ENCODE measurements at regions not wholly inside any gene's neighbourhood (a gene's known extent, or its start where the extent isn't known, plus 50 kb on each side); places are given as distances from the start of the nearest gene placed in this dataset.

DNA sequence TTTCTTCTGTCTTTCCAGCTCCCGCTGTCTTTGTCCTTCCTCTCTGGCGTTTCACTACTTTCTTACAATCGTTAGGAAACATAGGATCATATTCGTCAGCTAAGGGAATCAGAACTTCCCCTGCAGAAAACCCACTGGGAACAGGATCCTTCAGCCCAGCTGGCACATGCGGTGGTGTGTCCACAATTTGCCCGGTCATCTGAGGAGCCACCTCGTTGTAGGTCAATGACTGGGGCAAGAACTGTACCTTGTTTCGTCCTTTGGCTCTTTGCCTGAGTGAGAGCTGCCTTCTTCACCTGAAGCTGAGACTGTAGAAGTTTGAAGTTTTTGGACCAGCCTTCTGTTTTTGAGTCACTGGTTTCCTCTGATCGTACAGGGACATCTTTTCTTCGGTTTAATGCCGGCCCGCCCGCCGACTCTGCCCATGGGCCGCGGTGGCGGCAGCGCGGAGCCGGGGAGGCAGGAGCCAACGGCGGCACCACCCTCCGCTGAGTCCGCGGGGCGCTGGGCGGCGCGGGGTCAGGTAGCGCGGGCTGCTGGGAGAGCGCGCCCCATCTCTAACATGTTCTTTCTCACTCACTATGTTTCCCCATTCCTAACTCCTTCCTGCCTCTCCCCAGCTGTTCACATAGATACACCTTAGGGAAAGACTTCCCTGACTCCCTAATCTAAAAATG lies 214.1 kb upstream of the NANOGP8 start:
- no peak overlapping the region for H3K4me2 ChIP-seq (ENCODE audit: insufficient read depth, insufficient read length, low read length)
- no peaks in the 10 kb centered on the region for H3K4me1 Mint-ChIP-seq
- no CpG with 5 or more reads among the region's 33 CpGs for WGBS (ENCODE audit: extremely low coverage, insufficient read length, low lambda C conversion rate)

More for the DNA sequence above, 214.1 kb upstream of the NANOGP8 start:
- Histone ChIP-seq H3K14ac (ENCODE audit: insufficient read depth, low read length) (no peak overlapping the region), H3K27me3 (ENCODE audit: insufficient read depth, low read length) (no peaks in the 10 kb centered on the region), H4K20me1 (ENCODE audit: control insufficient read depth, insufficient read depth, insufficient read length) (no peaks in the 10 kb centered on the region), H2BK12ac (ENCODE audit: insufficient read length, low read depth, low read length) (no peak overlapping the region), H2AFZ (ENCODE audit: low read length) (no peak overlapping the region), H3K9me3 (ENCODE audit: control insufficient read depth, low read depth, low read length) (no peaks in the 10 kb centered on the region), H3K23ac (ENCODE audit: insufficient read length, low read depth, low read length) (no peak overlapping the region), H2BK120ac (ENCODE audit: low read depth, low read length, poor library complexity, severe bottlenecking) (no peak overlapping the region), H3K18ac (ENCODE audit: insufficient read length, low read depth, low read length) (no peak overlapping the region), H3K23me2 (ENCODE audit: insufficient read length, low read depth, low read length, poor library complexity, severe bottlenecking) (no peaks in the 10 kb centered on the region), H2BK5ac (ENCODE audit: insufficient read length, low read length) (no peak overlapping the region), H3K4ac (ENCODE audit: low read depth, low read length) (no peak overlapping the region), H3K9ac (ENCODE audit: extremely low read depth, insufficient read length, low read length) (no peak overlapping the region), H2BK15ac (ENCODE audit: low read depth, low read length) (no peak overlapping the region), H3K27ac (ENCODE audit: insufficient read length, low read depth, low read length) (no peak overlapping the region), H3K4me1 (ENCODE audit: insufficient read depth, low read length) (no peaks in the 10 kb centered on the region), H4K91ac (ENCODE audit: insufficient read length, low read depth, low read length) (no peak overlapping the region), H2BK20ac (ENCODE audit: low read depth, low read length, poor library complexity, severe bottlenecking) (no peak overlapping the region), H3K56ac (ENCODE audit: insufficient read length, low read depth, low read length) (no peak overlapping the region), H2AK5ac (ENCODE audit: insufficient read length, low read length) (no peak overlapping the region), H3K79me2 (ENCODE audit: insufficient read depth, low read length) (no peaks in the 10 kb centered on the region), H3K79me1 (ENCODE audit: insufficient read depth, low read depth, low read length, poor library complexity, severe bottlenecking) (no peaks in the 10 kb centered on the region), H4K8ac (replicated peaks; ENCODE audit: insufficient read length, low read depth, low read length) (no peak overlapping the region), H4K5ac (ENCODE audit: insufficient read length, low read depth, low read length) (no peak overlapping the region), H3T11ph (ENCODE audit: low read length) (no peak overlapping the region)
- no peak for DNase-seq
- TF ChIP-seq, protein P1, sequence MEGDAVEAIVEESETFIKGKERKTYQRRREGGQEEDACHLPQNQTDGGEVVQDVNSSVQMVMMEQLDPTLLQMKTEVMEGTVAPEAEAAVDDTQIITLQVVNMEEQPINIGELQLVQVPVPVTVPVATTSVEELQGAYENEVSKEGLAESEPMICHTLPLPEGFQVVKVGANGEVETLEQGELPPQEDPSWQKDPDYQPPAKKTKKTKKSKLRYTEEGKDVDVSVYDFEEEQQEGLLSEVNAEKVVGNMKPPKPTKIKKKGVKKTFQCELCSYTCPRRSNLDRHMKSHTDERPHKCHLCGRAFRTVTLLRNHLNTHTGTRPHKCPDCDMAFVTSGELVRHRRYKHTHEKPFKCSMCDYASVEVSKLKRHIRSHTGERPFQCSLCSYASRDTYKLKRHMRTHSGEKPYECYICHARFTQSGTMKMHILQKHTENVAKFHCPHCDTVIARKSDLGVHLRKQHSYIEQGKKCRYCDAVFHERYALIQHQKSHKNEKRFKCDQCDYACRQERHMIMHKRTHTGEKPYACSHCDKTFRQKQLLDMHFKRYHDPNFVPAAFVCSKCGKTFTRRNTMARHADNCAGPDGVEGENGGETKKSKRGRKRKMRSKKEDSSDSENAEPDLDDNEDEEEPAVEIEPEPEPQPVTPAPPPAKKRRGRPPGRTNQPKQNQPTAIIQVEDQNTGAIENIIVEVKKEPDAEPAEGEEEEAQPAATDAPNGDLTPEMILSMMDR (conservative IDR thresholded peaks at IDR 0.05), result no peak
- Mint-ChIP-seq H3K27me3 (ENCODE audit: low read depth) (no peaks in the 10 kb centered on the region), H3K36me3 (ENCODE audit: insufficient read depth in 1 of 3, low read depth in 3 of 3) (no peaks in the 10 kb centered on the region), H3K9me3 (no peaks in the 10 kb centered on the region), H3K4me3 (no peak overlapping the region), H3K27ac (no peak overlapping the region)
